ENCODE measurements at regions not wholly inside any gene's neighbourhood (a gene's known extent, or its start where the extent isn't known, plus 50 kb on each side); places are given as distances from the start of the nearest gene placed in this dataset.

DNA sequence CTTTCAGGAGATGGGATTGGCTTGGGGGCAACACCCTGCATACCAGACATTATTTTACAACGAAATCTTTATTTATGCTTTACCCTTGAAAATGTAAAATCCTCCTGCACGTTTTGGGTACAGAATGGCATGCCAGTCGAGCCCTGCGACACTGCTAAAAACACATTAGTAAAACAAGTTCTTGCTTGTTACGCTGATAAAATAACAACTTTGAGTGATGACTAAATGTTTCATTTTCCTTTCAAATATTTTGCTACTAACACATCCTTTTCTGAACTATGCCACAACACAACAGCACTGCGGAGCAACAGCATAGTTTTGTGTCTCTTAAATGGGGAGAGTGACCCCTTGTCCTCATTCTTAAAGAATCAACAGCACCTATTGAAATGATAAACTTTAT is 76.0 kb upstream of the SEMA3D start:
- TF ChIP-seq, protein P1, sequence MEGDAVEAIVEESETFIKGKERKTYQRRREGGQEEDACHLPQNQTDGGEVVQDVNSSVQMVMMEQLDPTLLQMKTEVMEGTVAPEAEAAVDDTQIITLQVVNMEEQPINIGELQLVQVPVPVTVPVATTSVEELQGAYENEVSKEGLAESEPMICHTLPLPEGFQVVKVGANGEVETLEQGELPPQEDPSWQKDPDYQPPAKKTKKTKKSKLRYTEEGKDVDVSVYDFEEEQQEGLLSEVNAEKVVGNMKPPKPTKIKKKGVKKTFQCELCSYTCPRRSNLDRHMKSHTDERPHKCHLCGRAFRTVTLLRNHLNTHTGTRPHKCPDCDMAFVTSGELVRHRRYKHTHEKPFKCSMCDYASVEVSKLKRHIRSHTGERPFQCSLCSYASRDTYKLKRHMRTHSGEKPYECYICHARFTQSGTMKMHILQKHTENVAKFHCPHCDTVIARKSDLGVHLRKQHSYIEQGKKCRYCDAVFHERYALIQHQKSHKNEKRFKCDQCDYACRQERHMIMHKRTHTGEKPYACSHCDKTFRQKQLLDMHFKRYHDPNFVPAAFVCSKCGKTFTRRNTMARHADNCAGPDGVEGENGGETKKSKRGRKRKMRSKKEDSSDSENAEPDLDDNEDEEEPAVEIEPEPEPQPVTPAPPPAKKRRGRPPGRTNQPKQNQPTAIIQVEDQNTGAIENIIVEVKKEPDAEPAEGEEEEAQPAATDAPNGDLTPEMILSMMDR (IDR thresholded peaks at IDR 0.05 in 4 of 5, conservative IDR thresholded peaks at IDR 0.05 in 1 of 5), result no peak
- TF ChIP-seq POLR2A (IDR thresholded peaks at IDR 0.05), result no peak
